ENCODE measurements at regions not wholly inside any gene's neighbourhood (a gene's known extent, or its start where the extent isn't known, plus 50 kb on each side); places are given as distances from the start of the nearest gene placed in this dataset.
"Not testable (repeated sequence)": the region's sequence is repeated elsewhere in the genome, so short reads cannot be mapped to it uniquely, and the experiment has no call there.

GRCh38 chr9:18324928-18325745, 148.8 kb upstream of the ADAMTSL1 start:
- no peak for TF ChIP-seq CTCF (conservative IDR thresholded peaks at IDR 0.05; ENCODE audit: control insufficient read depth, insufficient read depth, low read depth, low read length)
- DNase-seq (ENCODE audit: low read depth): peak; percentile 39
- no peak overlapping the region for H3K4me3 ChIP-seq (ENCODE audit: control insufficient read depth, low read depth, low read length)

DNA sequence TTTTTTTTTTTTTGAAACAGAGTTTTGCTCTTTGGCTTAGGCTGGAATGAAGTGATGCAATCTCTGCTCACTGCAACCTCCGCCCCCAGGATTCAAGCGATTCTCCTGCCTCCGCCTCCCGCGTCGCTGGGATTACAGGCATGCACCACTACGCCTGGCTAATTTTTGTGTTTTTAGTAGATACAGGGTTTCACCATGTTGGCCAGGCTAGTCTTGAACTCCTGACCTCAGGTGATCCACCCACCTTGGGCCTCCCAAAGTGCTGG, 148.3 kb upstream of the ADAMTSL1 start:
- peak; percentile 49 for DNase-seq (ENCODE audit: low read depth)
- H3K4me3 ChIP-seq (ENCODE audit: control insufficient read depth, low read depth, low read length): not testable (repeated sequence)

DNA sequence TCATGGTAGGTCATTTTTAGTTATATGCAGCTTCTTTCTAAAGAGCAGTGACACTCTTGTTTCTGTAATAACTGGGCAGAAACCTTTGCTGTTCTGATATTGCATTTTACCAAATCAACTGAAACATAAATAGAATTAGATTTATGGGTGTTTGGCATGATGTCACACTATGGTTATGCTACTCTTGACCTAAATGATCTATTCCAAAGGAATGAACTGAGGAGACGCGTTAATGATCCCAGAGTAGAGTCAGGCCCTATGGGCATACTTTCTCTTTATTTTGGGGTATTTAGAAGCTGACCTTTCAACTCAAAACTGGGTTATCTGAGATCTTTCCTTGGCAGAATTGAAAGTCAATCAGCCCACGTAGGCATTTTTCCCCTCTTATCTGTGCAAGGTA, 146.8 kb upstream of the ADAMTSL1 start:
- DNase-seq (ENCODE audit: low read depth): peak; percentile 42
- H3K4me3 ChIP-seq (ENCODE audit: control insufficient read depth, low read depth, low read length): no peak overlapping the region
- no peak for TF ChIP-seq CTCF (conservative IDR thresholded peaks at IDR 0.05; ENCODE audit: control insufficient read depth, insufficient read depth, low read depth, low read length)

GRCh38 chr9:18330401-18331309, 143.3 kb upstream of the ADAMTSL1 start:
- no peak for DNase-seq (ENCODE audit: low read depth)
- TF ChIP-seq CTCF (conservative IDR thresholded peaks at IDR 0.05; ENCODE audit: control insufficient read depth, insufficient read depth, low read depth, low read length): no peak
- H3K4me3 ChIP-seq (ENCODE audit: control insufficient read depth, low read depth, low read length): no peak overlapping the region

- no peak overlapping the region for H3K4me3 ChIP-seq (ENCODE audit: control insufficient read depth, low read depth, low read length)
- no peak for DNase-seq (ENCODE audit: low read depth)
- TF ChIP-seq CTCF (conservative IDR thresholded peaks at IDR 0.05; ENCODE audit: control insufficient read depth, insufficient read depth, low read depth, low read length): no peak
These were observed 142.7 kb upstream of the ADAMTSL1 start for GRCh38 chr9:18331310-18331684.

GRCh38 chr9:18331808-18332209, 142.1 kb upstream of the ADAMTSL1 start:
- no peak for TF ChIP-seq CTCF (conservative IDR thresholded peaks at IDR 0.05; ENCODE audit: control insufficient read depth, insufficient read depth, low read depth, low read length)
- DNase-seq (ENCODE audit: low read depth): no peak
- H3K4me3 ChIP-seq (ENCODE audit: control insufficient read depth, low read depth, low read length): no peak overlapping the region

GRCh38 chr9:18333157-18333556, 140.8 kb upstream of the ADAMTSL1 start:
- H3K4me3 ChIP-seq (ENCODE audit: control insufficient read depth, low read depth, low read length): no peak overlapping the region
- no peak for TF ChIP-seq CTCF (conservative IDR thresholded peaks at IDR 0.05; ENCODE audit: control insufficient read depth, insufficient read depth, low read depth, low read length)
- DNase-seq (ENCODE audit: low read depth): peak; percentile 16
